Trophoblast cell (in vitro differentiated cells and primary cell): ENCODE measurements at regions not wholly inside any gene's neighbourhood (a gene's known extent, or its start where the extent isn't known, plus 50 kb on each side); places are given as distances from the start of the nearest gene placed in this dataset.

ENCODE experiments used
- DNase-seq, 2 donors: peaks; one replicate each; pipeline ENCODE4 v3.0.0-alpha.2; 2016
- H2AFZ ChIP-seq: 2 replicates; pipeline ENCODE4 v1.6.1; 2013; ENCODE audit warnings: low read length, moderate library complexity, mild to moderate bottlenecking; ENCODE audit not compliant: insufficient read depth, poor library complexity
- H2AK5ac ChIP-seq: 2 replicates; pipeline ENCODE4 v1.6.1; 2013; ENCODE audit warnings: mild to moderate bottlenecking, low read length
- H2BK120ac ChIP-seq: 2 replicates; pipeline ENCODE4 v1.6.1; 2013; ENCODE audit warnings: low read length, mild to moderate bottlenecking, moderate library complexity; ENCODE audit not compliant: insufficient read depth, poor library complexity
- H2BK12ac ChIP-seq: 2 replicates; pipeline ENCODE4 v1.6.1; 2013; ENCODE audit warnings: mild to moderate bottlenecking, low read length, moderate library complexity
- H2BK5ac ChIP-seq: 2 replicates; pipeline ENCODE4 v1.6.1; 2013; ENCODE audit warnings: low read length, low read depth, moderate library complexity, mild to moderate bottlenecking; ENCODE audit not compliant: poor library complexity
- H3K14ac ChIP-seq: 2 replicates; pipeline ENCODE4 v1.6.1; 2013; ENCODE audit warnings: mild to moderate bottlenecking, low read length
- H3K18ac ChIP-seq: 2 replicates; pipeline ENCODE4 v1.6.1; 2013; ENCODE audit warnings: mild to moderate bottlenecking, low read length
- H3K23ac ChIP-seq: 2 replicates; pipeline ENCODE4 v1.6.1; 2013; ENCODE audit warnings: low read length
- H3K27ac ChIP-seq: 2 replicates; pipeline ENCODE4 v1.5.1; 2013; ENCODE audit warnings: low read depth, mild to moderate bottlenecking, inconsistent platforms, low read length, moderate library complexity
- H3K27me3 ChIP-seq: 2 replicates; pipeline ENCODE4 v1.6.1; 2013; ENCODE audit warnings: inconsistent platforms, mild to moderate bottlenecking, low read length, moderate library complexity; ENCODE audit not compliant: insufficient read depth
- H3K36me3 ChIP-seq, 2 experiments: 1 replicate in 1 of 2; 2 replicates in 1 of 2; pipeline ENCODE4 v1.6.1; 2013; ENCODE audit warnings: low read length in 2 of 2, mild to moderate bottlenecking in 2 of 2, moderate library complexity in 1 of 2; ENCODE audit not compliant: insufficient read depth in 2 of 2, control insufficient read depth in 1 of 2
- H3K4ac ChIP-seq: 2 replicates; pipeline ENCODE4 v1.6.1; 2013; ENCODE audit warnings: low read depth, mild to moderate bottlenecking, low read length, moderate library complexity
- H3K4me1 ChIP-seq, 2 experiments: 1 replicate in 1 of 2; 2 replicates in 1 of 2; pipeline ENCODE4 v1.6.1; 2013; ENCODE audit warnings: low read length in 2 of 2, mild to moderate bottlenecking in 2 of 2, moderate library complexity in 1 of 2; ENCODE audit not compliant: insufficient read depth in 2 of 2, control insufficient read depth in 1 of 2
- H3K4me2 ChIP-seq: 2 replicates; pipeline ENCODE4 v1.6.1; 2013; ENCODE audit warnings: inconsistent platforms, mild to moderate bottlenecking, low read length, moderate library complexity
- H3K4me3 ChIP-seq: 2 replicates; pipeline ENCODE4 v1.5.1; 2013; ENCODE audit warnings: mild to moderate bottlenecking, low read depth, low read length, inconsistent platforms
- H3K79me1 ChIP-seq: one replicate; pipeline ENCODE4 v1.6.1; 2013; ENCODE audit warnings: low read length
- H3K79me2 ChIP-seq: 2 replicates; pipeline ENCODE4 v1.6.1; 2013; ENCODE audit warnings: low read length, mild to moderate bottlenecking; ENCODE audit not compliant: control insufficient read depth, insufficient read depth, poor library complexity
- H3K9ac ChIP-seq: 2 replicates; pipeline ENCODE4 v1.6.1; 2013; ENCODE audit warnings: mild to moderate bottlenecking, low read length
- H3K9me3 ChIP-seq: 2 replicates; pipeline ENCODE4 v1.6.1; 2013; ENCODE audit warnings: low read depth, mild to moderate bottlenecking, control low read depth, inconsistent platforms, low read length; ENCODE audit not compliant: insufficient read depth
- H4K12ac ChIP-seq: 2 replicates; pipeline ENCODE4 v1.6.1; 2013; ENCODE audit warnings: low read depth, mild to moderate bottlenecking, low read length, moderate library complexity
- H4K8ac ChIP-seq: 2 replicates; pipeline ENCODE4 v1.6.1; 2013; ENCODE audit warnings: low read depth, mild to moderate bottlenecking, low read length, moderate library complexity
- H4K91ac ChIP-seq: one replicate; pipeline ENCODE4 v1.6.1; 2013; ENCODE audit warnings: low read depth, mild to moderate bottlenecking, low read length, moderate library complexity
- WGBS: extraction: QIAGEN DNeasy Blood & Tissue Kit; methylation state at CpG from one replicate; pipeline ENCODE4 v1.1.7; 2013; ENCODE audit warnings: missing lambda C conversion rate; ENCODE audit not compliant: insufficient read length, insufficient coverage; ENCODE audit errors: extremely low coverage; 5-methylcytosine and 5-hydroxymethylcytosine counted together

GRCh38 chr12:25861226-25861625 lies 97.3 kb upstream of the RASSF8 start:
- Histone ChIP-seq H3K4me2 (no peak overlapping the region), H3K79me1 (peaks cover 2% of the 10 kb centered on the region), H2BK12ac (no peak overlapping the region), H4K8ac (no peak overlapping the region), H2BK120ac (no peak overlapping the region), H2AK5ac (no peak overlapping the region), H3K79me2 (no peaks in the 10 kb centered on the region), H3K18ac (no peak overlapping the region), H3K4me1 (peaks cover 3 to 4% of the 10 kb centered on the region in 2 experiments), H4K91ac (no peak overlapping the region), H3K23ac (no peak overlapping the region), H3K27me3 (no peaks in the 10 kb centered on the region), H2AFZ (no peak overlapping the region), H3K36me3 (no peaks in the 10 kb centered on the region), H3K9me3 (no peaks in the 10 kb centered on the region), H3K4ac (no peak overlapping the region), H3K27ac (no peak overlapping the region), H2BK5ac (no peak overlapping the region), H3K4me3 (no peak overlapping the region), H4K12ac (no peak overlapping the region), H3K9ac (no peak overlapping the region), H3K14ac (no peak overlapping the region)
- DNase-seq: peak in 1 of 2 donors; percentile 12
- WGBS: no CpG with 5 or more reads among the region's 2 CpGs

- Histone ChIP-seq H3K27ac (no peak overlapping the region), H3K79me2 (no peaks in the 10 kb centered on the region), H3K4me3 (no peak overlapping the region), H3K9ac (no peak overlapping the region), H3K4me2 (no peak overlapping the region), H2BK120ac (no peak overlapping the region), H2AK5ac (no peak overlapping the region), H2AFZ (no peak overlapping the region), H4K91ac (no peak overlapping the region), H3K4me1 (peaks cover 5 to 8% of the 10 kb centered on the region in 2 experiments), H4K12ac (no peak overlapping the region), H3K27me3 (no peaks in the 10 kb centered on the region), H4K8ac (no peak overlapping the region), H3K9me3 (no peaks in the 10 kb centered on the region), H3K79me1 (peaks cover 2% of the 10 kb centered on the region), H2BK12ac (no peak overlapping the region), H3K36me3 (no peaks in the 10 kb centered on the region), H3K14ac (no peak overlapping the region), H2BK5ac (no peak overlapping the region), H3K18ac (no peak overlapping the region), H3K4ac (no peak overlapping the region), H3K23ac (no peak overlapping the region)
- WGBS: no CpG with 5 or more reads among the region's 3 CpGs
- DNase-seq: peak in 1 of 2 donors; percentile 42
Measured at GRCh38 chr12:25864306-25865276, 93.9 kb upstream of the RASSF8 start.

GRCh38 chr12:25866586-25867378 lies 91.7 kb upstream of the RASSF8 start:
- no peak overlapping the region for H3K4me2 ChIP-seq
- no peak overlapping the region for H4K8ac ChIP-seq
- no peak overlapping the region for H2BK5ac ChIP-seq
- no peak overlapping the region for H3K18ac ChIP-seq
- H4K12ac ChIP-seq: no peak overlapping the region
- H2AK5ac ChIP-seq: no peak overlapping the region
- no peak overlapping the region for H2AFZ ChIP-seq
- H2BK12ac ChIP-seq: no peak overlapping the region
- H3K27me3 ChIP-seq: no peaks in the 10 kb centered on the region
- H3K27ac ChIP-seq: peak overlapping the region; percentile 46
- H3K79me1 ChIP-seq: no peaks in the 10 kb centered on the region
- H3K4me3 ChIP-seq: no peak overlapping the region
- H3K4ac ChIP-seq: no peak overlapping the region
- H2BK120ac ChIP-seq: peak overlapping the region; percentile 2
- peaks cover 5% of the 10 kb centered on the region in 2 experiments for H3K4me1 ChIP-seq
- H4K91ac ChIP-seq: peak overlapping the region; percentile 36
- peak in 1 of 2 donors; percentile 31 for DNase-seq
- H3K23ac ChIP-seq: no peak overlapping the region
- no peaks in the 10 kb centered on the region for H3K79me2 ChIP-seq
- H3K36me3 ChIP-seq: no peaks in the 10 kb centered on the region
- H3K9me3 ChIP-seq: no peaks in the 10 kb centered on the region
- no CpG with 5 or more reads among the region's 6 CpGs for WGBS
- H3K9ac ChIP-seq: no peak overlapping the region
- H3K14ac ChIP-seq: no peak overlapping the region

- H4K12ac ChIP-seq: no peak overlapping the region
- no peak overlapping the region for H4K91ac ChIP-seq
- no peak overlapping the region for H3K4ac ChIP-seq
- no peaks in the 10 kb centered on the region for H3K9me3 ChIP-seq
- DNase-seq: no peak
- H3K27ac ChIP-seq: no peak overlapping the region
- H2BK12ac ChIP-seq: no peak overlapping the region
- no peaks in the 10 kb centered on the region for H3K36me3 ChIP-seq
- H3K18ac ChIP-seq: no peak overlapping the region
- H3K4me2 ChIP-seq: no peak overlapping the region
- H3K79me1 ChIP-seq: no peaks in the 10 kb centered on the region
- no peaks in the 10 kb centered on the region for H3K27me3 ChIP-seq
- no peak overlapping the region for H3K14ac ChIP-seq
- no peak overlapping the region for H3K9ac ChIP-seq
- H3K4me1 ChIP-seq: peaks cover 5% of the 10 kb centered on the region in 2 experiments
- no peak overlapping the region for H4K8ac ChIP-seq
- H2AK5ac ChIP-seq: no peak overlapping the region
- no peak overlapping the region for H2AFZ ChIP-seq
- no peak overlapping the region for H2BK5ac ChIP-seq
- no peaks in the 10 kb centered on the region for H3K79me2 ChIP-seq
- H3K23ac ChIP-seq: no peak overlapping the region
- no peak overlapping the region for H2BK120ac ChIP-seq
- H3K4me3 ChIP-seq: no peak overlapping the region
Measured at GRCh38 chr12:25868193-25868592, 90.3 kb upstream of the RASSF8 start.
